Upper lobe of left lung (tissue), 6 donors: ENCODE measurements at regions not wholly inside any gene's neighbourhood (a gene's known extent, or its start where the extent isn't known, plus 50 kb on each side); places are given as distances from the start of the nearest gene placed in this dataset.

Experiments
- ATAC-seq, 2 donors: fragments of 200-7000 bp; cut with Tn5 transposase; one replicate each; pipeline ENCODE4 v1.9.1; 2022; ENCODE audit warnings: mild to moderate bottlenecking in 2 of 2, moderate library complexity in 2 of 2; ENCODE audit not compliant: low FRiP score in 2 of 2
- DNase-seq, 2 donors: peaks; one replicate each; pipeline ENCODE4 v3.0.0-alpha.2; 2019 to 2020
- H3K27ac ChIP-seq, 4 donors: fragments of 200-600 bp; sonication (generic); one replicate each; pipeline ENCODE4 v1.5.1; 2016 to 2019
- H3K27me3 ChIP-seq, 4 donors: fragments of 200-600 bp; sonication (generic); one replicate each; pipeline ENCODE4 v1.5.1; 2017 to 2019
- H3K36me3 ChIP-seq, 4 donors: fragments of 200-600 bp; sonication (generic); one replicate each; pipeline ENCODE4 v1.5.1; 2016 to 2019
- H3K4me1 ChIP-seq, 4 donors: fragments of 200-600 bp; sonication (generic); one replicate each; pipeline ENCODE4 v1.5.1; 2018 to 2019
- H3K4me3 ChIP-seq, 4 donors: fragments of 200-600 bp; sonication (generic); one replicate each; pipeline ENCODE4 v1.5.1; 2017 to 2019; ENCODE audit warnings: mild to moderate bottlenecking in 2 of 4, moderate library complexity in 1 of 4
- H3K9me3 ChIP-seq, 4 donors: fragments of 200-600 bp; sonication (generic); one replicate each; pipeline ENCODE4 v1.5.1; 2018 to 2019
- EP300 ChIP-seq, 4 donors: sonication (generic); formaldehyde crosslinking; IDR thresholded peaks; one replicate each; pipeline ENCODE4 v1.5.1; 2017; ENCODE audit warnings: antibody characterized with exemption in 4 of 4, control low read depth in 2 of 4
- POLR2A ChIP-seq, 4 donors: fragments of 450-650 bp; IDR thresholded peaks; one replicate each; pipeline ENCODE4 v1.5.1; 2016 to 2017; ENCODE audit warnings: antibody characterized with exemption in 4 of 4, mild to moderate bottlenecking in 2 of 4
- POLR2AphosphoS5 ChIP-seq, 2 donors: sonication (generic); formaldehyde crosslinking; IDR thresholded peaks; one replicate each; pipeline ENCODE4 v1.5.1; 2017; ENCODE audit warnings: antibody characterized with exemption in 2 of 2
- WGBS, 2 donors: methylation state at CpG; one replicate each; pipeline ENCODE4 v1.1.5; 2017 to 2018; 5-methylcytosine and 5-hydroxymethylcytosine counted together
- TF ChIP-seq, protein P1 (sequence below), 6 experiments: fragments of 450-650 bp in 4 of 6; fragments of 200-600 bp in 2 of 6; sonication (generic) in 2 of 6; IDR thresholded peaks; one replicate each; pipeline ENCODE4 v1.5.1; 2016 to 2019; ENCODE audit warnings: antibody characterized with exemption in 6 of 6
- donor health status: DM: no; HTN: no; CAD: no; lungs with moderate emphysema.
- donor health status: DM: no; HTN: yes; CAD: no; lungs with severe emphysema.

DNA sequence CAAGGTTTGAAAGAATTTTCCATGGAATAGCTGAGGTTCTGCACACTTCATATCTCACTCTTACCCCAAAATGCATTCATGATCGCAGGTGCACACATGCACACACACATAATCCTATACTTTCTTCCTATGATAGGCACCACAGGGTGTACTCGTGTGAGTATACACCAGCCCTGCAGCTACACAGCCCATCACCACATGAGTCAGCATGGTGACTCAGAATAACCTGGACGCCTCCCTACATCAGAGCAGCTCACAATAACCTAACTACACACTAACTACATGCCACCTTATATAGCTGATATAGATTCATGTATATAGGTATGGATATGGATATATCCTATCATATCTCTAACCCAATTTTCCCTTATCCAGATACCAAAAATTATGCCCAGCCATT is 850.2 kb upstream of the TMEM132C start:
- DNase-seq (no peak), ATAC-seq (no peak)
- no peaks in the 10 kb centered on the region for H3K4me1 ChIP-seq
- H3K27ac ChIP-seq: no peak overlapping the region
- no peaks in the 10 kb centered on the region for H3K36me3 ChIP-seq
- no peaks in the 10 kb centered on the region for H3K9me3 ChIP-seq
- H3K4me3 ChIP-seq: no peak overlapping the region
- WGBS, 2 donors: 85 to 89% methylated on average over 3 of the region's 3 CpGs
- no peak for TF ChIP-seq POLR2AphosphoS5 (IDR thresholded peaks at IDR 0.05)
- TF ChIP-seq POLR2A (IDR thresholded peaks at IDR 0.05): no peak
- TF ChIP-seq EP300 (IDR thresholded peaks at IDR 0.05): no peak
- TF ChIP-seq, protein P1, sequence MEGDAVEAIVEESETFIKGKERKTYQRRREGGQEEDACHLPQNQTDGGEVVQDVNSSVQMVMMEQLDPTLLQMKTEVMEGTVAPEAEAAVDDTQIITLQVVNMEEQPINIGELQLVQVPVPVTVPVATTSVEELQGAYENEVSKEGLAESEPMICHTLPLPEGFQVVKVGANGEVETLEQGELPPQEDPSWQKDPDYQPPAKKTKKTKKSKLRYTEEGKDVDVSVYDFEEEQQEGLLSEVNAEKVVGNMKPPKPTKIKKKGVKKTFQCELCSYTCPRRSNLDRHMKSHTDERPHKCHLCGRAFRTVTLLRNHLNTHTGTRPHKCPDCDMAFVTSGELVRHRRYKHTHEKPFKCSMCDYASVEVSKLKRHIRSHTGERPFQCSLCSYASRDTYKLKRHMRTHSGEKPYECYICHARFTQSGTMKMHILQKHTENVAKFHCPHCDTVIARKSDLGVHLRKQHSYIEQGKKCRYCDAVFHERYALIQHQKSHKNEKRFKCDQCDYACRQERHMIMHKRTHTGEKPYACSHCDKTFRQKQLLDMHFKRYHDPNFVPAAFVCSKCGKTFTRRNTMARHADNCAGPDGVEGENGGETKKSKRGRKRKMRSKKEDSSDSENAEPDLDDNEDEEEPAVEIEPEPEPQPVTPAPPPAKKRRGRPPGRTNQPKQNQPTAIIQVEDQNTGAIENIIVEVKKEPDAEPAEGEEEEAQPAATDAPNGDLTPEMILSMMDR (IDR thresholded peaks at IDR 0.05): no peak
- H3K27me3 ChIP-seq: no peaks in the 10 kb centered on the region

DNA sequence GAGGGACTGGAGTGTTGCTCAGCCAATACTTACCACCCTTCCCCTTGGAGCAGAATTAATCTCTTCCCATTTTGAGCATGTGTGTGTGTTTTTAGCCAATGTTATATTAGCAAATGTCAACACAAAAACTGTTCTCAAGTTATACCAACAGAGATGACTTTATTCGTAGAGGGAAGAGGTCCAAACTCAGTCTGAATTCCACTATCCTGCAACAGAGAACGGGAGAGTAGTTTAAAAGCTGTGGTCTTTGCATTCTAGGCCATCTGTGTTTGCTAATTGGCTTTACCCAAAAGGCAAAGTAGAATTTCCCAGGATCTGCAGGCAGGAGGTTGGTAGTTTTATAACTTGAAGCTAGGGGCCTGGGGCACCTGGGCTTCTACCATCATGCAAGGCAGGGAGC is 847.9 kb upstream of the TMEM132C start:
- Histone ChIP-seq H3K4me1 (no peaks in the 10 kb centered on the region), H3K27me3 (no peaks in the 10 kb centered on the region), H3K27ac (no peak overlapping the region), H3K9me3 (no peaks in the 10 kb centered on the region), H3K36me3 (no peaks in the 10 kb centered on the region), H3K4me3 (no peak overlapping the region)
- DNase-seq: no peak
- 70 to 82% methylated on average over 2 of the region's 2 CpGs for WGBS, 2 donors
- TF ChIP-seq, protein P1 (IDR thresholded peaks at IDR 0.05): no peak
- no peak for TF ChIP-seq EP300 (IDR thresholded peaks at IDR 0.05)
- no peak for TF ChIP-seq POLR2AphosphoS5 (IDR thresholded peaks at IDR 0.05)
- no peak for TF ChIP-seq POLR2A (IDR thresholded peaks at IDR 0.05)
- no peak for ATAC-seq

DNA sequence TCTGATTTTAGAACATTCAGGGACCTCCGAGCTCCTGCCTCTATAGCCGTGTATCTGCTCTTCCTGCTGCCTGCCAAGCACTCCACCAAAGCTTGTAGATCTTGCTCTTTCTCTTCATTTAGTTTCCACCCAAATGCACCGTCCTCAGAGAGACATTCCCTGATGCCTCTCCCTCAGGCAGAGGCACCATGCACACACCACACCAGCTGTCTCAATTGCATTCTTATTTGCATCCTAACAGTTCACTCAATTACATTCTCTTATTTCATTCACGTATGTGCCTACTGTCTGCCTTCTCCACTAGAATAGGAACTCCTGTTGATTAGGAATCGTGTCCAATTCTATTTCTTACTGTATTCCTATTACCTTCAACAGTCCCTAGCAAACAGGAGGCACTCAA is 845.4 kb upstream of the TMEM132C start:
- Histone ChIP-seq H3K27ac (no peak overlapping the region), H3K36me3 (no peaks in the 10 kb centered on the region), H3K4me1 (no peaks in the 10 kb centered on the region), H3K9me3 (no peaks in the 10 kb centered on the region), H3K4me3 (no peak overlapping the region), H3K27me3 (no peaks in the 10 kb centered on the region)
- 74 to 86% methylated on average over 5 of the region's 5 CpGs for WGBS, 2 donors
- ATAC-seq (no peak), DNase-seq (no peak)
- TF ChIP-seq EP300 (IDR thresholded peaks at IDR 0.05) (no peak), POLR2AphosphoS5 (IDR thresholded peaks at IDR 0.05) (no peak), POLR2A (IDR thresholded peaks at IDR 0.05) (no peak)
- TF ChIP-seq, protein P1 (IDR thresholded peaks at IDR 0.05): no peak

DNA sequence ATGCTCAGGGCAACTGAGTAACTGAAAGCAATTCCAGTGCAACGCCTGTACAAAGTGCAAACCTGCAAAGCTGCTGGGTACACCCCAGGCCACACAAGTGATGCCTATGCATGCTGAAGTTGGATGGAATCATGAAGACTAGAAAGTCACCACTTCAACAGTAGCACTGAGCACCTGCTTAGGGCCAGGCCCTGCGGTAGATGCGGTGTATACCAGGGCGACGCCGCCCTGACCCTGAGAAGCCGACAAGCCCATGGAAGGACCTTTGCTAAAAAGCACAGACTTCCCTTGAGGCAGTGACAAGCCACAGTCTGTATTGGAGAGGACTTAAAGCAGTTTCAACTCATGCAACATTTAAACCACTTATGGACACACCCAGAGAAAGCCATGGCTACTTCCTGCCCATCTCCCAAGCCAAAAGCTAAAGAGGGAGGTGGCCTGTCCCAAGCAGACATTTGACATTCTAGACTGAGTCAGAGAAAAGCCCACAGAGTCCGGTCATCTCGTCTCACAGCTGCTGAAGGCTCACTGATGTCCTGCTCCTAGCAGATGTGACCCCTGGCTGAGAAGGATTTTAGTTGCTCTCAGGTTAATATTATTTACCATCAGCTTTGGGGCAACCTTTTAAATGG is 843.9 kb upstream of the TMEM132C start:
- no peak for TF ChIP-seq EP300 (IDR thresholded peaks at IDR 0.05)
- TF ChIP-seq, protein P1 (IDR thresholded peaks at IDR 0.05): no peak
- no peak for TF ChIP-seq POLR2AphosphoS5 (IDR thresholded peaks at IDR 0.05)
- TF ChIP-seq POLR2A (IDR thresholded peaks at IDR 0.05): no peak
- WGBS, 2 donors: 78 to 79% methylated on average over 8 to 9 of the region's 9 CpGs

DNA sequence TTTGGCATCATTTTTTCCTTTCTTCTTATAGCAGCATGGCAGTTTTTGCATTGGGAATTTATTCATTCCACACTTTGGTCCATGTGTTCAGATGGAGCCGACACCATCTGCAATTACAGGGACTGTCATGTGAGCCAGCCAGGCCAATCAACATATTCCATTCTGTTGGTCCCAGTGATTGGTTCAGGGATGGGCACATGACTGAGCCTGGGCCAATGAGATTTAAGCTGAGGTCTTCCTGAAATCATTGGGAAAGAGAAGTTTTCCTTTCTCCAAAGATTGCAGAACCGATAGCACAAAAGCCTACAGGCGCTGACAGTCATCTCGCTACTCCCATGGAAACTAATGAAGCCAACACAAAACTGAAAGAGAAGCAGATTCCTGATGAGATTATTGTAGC is 841.5 kb upstream of the TMEM132C start:
- Histone ChIP-seq H3K4me1 (no peaks in the 10 kb centered on the region), H3K9me3 (no peaks in the 10 kb centered on the region), H3K36me3 (no peaks in the 10 kb centered on the region), H3K27me3 (no peaks in the 10 kb centered on the region), H3K27ac (no peak overlapping the region), H3K4me3 (no peak overlapping the region)
- ATAC-seq (no peak), DNase-seq (no peak)
- WGBS, 2 donors: 71 to 90% methylated on average over 4 of the region's 4 CpGs
- no peak for TF ChIP-seq POLR2AphosphoS5 (IDR thresholded peaks at IDR 0.05)
- TF ChIP-seq EP300 (IDR thresholded peaks at IDR 0.05): no peak
- TF ChIP-seq, protein P1 (IDR thresholded peaks at IDR 0.05): no peak
- no peak for TF ChIP-seq POLR2A (IDR thresholded peaks at IDR 0.05)

More for the DNA sequence above, 843.9 kb upstream of the TMEM132C start:
- Histone ChIP-seq H3K27me3 (no peaks in the 10 kb centered on the region), H3K4me3 (no peak overlapping the region), H3K4me1 (no peaks in the 10 kb centered on the region), H3K9me3 (no peaks in the 10 kb centered on the region), H3K27ac (no peak overlapping the region), H3K36me3 (no peaks in the 10 kb centered on the region)
- no peak for ATAC-seq
- DNase-seq: no peak
